Stimulated activated CD8-positive, alpha-beta memory T cell treated with anti-CD3 and anti-CD28 coated beads, Interleukin-7, amount 100 ng/mL, for 48 hours (primary cell): ENCODE measurements at regions not wholly inside any gene's neighbourhood (a gene's known extent, or its start where the extent isn't known, plus 50 kb on each side); places are given as distances from the start of the nearest gene placed in this dataset.

Experiments used
- DNase-seq, 2 donors: peaks; one replicate each; pipeline ENCODE4 v3.0.0-alpha.2; 2020; ENCODE audit warnings: low read depth in 1 of 2; ENCODE audit errors: extremely low read depth in 1 of 2

DNA sequence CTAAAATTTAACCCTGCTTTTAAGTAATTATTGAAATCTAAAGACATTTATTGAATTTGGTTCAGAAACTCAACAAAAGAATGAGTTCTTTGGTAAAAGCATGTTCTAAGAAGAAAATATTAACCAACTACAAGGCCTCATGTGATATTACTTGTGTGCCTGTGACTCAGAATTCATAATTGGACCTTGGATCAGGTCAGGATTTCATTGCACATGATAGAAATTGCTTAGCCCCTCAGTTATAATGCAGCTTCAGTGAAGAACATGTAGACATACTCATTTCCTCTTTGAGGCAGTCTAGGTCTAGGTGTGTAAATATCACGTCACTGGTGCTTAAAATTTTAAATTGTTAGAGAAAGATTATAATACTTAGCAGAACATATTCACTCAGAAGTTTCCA lies 410.0 kb upstream of the SOX9 start:
- no peak for DNase-seq

DNA sequence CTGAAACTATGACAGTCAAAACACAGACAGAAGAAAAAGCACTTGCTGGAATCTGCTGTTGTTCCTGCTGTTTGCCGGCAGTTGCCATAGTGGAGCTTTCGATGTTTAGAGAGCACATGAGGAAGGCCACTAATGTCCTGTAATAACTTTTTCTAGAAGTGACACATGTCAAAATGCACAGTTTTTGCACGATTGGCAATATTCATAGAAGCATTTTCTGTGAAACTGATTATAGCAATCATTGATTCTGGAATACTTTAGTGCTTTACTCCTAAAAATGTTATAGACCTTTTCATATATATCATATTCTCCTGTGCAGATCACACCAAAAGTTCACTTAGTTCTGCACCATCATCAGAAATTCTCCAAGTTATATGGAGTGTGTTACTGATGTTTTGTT lies 407.0 kb upstream of the SOX9 start:
- DNase-seq: no peak

DNA sequence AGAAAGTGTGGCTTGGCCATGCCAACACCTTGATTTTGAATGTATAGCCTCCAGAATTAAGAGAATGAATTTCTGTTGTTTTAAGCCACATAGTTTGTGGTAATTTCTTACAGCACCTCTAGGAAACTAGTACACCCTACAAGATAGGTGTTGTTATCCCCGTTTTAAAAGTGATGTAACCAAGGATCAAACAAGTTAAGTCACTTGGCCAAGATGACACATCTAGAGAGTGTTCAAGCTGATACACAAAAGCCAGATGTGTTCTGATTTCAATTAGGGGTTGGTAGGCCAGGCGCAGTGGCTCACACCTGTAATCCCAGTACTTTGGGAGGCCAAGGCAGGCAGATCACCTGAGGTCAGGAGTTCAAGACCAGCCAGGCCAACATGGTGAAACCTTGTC lies 396.5 kb upstream of the SOX9 start:
- no peak for DNase-seq

DNA sequence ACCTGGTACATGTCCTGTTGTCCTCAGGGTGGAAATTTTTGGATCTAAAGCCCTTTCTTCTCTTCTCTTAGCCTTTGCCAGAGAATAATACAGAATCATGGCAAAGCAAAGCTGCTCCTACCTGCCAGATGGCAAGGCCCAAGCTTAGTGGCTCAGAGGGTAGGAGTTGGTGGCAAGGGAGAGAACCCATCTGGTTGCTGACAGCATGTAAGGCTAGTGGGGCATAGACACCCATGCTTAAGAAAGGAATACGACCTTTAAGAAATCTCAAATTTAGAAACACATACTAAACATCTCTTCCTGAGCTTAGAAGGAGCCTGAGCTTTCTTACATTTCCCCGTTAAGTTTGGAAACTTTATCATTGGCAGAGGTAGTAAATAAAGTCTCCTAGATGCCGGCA lies 395.0 kb upstream of the SOX9 start:
- DNase-seq: no peak

DNA sequence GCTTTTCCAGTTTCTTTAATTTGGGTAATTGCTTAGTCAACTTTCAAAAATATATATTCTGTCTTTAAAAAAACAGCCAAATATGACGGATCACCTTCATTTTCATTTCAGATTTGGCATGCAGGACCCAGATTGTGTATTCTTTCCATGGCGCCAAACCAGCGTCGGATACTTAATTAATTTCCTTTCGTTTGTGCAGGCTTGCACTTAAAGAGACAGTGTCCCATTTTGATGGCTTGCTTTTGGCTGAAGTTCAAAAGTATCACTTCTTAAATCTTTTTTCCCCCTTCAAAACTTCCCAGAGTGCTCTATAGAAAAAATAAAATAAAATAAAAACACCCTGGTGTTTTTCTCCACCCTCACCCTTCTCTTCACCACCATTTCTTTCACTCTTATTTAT lies 394.5 kb upstream of the SOX9 start:
- no peak for DNase-seq

DNA sequence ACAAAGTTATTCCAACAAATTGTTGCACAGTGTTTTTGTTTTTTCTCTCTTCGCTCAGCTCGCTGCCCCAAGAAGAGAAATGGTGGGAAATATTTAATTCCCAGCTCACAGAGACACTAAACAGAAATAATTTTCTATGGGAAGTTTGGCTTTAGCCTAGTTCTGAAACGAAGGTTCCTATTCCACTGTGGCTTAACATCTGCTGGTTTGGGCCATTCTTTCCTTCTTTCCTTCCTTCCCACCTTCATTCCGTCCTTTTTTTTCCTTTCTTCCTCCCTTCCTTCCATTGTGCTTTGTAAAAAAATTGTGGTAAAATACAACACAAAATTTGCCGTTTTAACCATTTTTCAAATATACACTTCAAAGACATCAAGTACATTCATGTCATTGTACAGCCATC lies 393.5 kb upstream of the SOX9 start:
- DNase-seq: no peak

DNA sequence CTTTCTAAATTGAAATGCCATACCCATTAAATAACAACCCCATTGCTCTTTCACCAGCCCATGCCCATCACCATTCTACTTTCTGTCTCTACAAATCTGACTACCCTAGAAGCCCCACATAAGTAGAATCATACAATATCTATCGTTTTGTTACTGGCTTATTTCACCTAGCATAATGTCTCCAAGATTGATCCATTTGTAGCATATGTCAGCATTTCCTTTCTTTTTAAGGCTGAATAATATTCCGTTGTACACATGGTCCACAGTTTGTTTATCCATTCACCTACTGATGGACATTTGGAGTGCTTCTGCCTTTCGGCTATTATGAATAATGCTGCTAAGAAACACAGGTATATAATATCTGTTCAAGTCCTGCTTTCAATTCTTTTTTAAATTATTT lies 393.1 kb upstream of the SOX9 start:
- DNase-seq: no peak

DNA sequence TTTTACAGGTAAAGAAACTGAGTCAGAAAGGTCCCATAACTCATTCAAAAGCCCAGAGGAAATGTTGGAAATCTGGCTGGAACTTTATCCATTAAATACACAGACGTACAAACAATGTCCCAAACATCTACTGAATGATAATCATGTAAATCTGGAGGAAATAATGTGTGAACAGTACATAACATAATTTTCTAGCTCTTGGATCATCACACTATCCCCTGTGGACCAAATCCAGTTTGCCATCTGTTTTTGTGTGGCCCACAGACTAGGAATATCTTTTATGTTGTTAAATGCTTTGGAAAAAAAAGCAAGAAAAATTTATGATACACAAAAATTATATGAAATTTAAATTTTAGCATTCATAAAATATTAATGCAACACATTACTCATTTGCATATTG lies 389.9 kb upstream of the SOX9 start:
- no peak for DNase-seq

DNA sequence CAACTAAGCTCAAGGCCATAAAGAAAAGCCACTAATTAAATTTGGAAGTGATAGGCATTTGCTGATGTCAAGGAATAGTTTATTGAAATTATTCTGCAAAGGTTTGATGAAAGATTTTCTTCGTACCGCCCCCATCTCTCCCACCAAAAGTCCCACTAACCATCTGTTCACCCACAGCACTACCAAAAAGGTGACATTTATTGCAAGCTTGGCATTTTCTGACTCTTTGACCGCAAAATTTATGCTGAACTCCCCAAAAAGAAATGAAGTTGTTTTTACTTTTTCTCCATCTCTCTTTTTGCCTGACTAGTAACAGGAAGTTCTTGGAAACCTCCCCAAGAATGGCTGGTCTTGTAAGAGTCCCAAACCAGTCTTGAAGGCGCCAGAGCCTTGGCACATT lies 384.9 kb upstream of the SOX9 start:
- no peak for DNase-seq

DNA sequence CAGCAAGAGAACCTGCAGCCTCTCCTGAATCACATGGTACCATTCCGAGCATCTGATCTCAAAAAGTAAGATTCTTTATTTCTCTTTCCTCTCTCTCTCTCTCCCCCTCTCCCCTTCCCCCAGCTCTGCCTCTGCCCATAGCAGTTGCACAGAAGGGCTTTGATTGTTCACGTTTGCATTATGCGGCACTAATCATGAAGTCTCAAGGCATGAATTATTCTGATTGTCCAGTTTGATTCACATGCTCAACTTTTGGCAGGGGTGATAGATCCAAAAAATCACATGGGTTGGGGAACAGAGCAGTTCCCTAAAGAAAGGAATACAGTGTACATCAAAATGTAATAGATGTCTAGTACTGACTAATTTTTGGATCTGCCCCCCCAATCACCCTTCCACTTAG lies 380.0 kb upstream of the SOX9 start:
- no peak for DNase-seq

DNA sequence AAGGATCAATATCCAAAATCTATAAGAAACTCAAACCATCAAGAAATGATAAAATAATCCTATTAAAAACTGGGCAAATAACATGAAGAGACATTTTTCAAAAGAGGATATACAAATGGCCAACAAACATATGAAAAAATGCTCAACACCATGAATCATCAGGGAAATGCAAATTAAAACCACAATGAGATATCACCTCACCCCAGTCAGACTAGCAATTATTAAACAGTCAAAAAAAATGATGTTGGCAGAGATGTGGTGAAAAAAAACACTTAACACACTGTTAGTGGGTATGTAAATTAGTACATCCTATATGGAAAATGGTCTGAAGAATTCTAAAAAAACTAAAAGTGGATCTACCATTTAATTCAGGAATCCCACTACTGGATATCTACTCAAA lies 379.0 kb upstream of the SOX9 start:
- no peak for DNase-seq

DNA sequence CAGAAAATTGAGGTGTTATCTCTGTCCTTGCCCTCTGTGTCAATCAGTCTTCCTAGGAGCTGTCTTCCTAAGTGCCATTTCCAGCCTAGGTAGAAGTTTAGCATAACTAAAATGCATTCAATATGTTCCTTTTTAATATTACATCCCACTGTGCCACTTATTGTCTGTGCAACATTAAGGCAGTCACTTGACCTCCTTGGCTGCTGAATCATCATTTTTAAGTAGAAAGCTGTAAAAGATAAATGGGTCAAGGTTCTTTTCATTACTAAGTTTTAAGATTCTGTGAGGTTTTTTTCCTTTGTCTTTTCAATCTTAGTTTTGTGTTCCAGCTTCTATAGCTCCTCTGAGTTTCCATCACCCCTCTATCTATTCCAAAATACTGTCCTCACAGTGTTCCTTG lies 371.9 kb upstream of the SOX9 start:
- DNase-seq: no peak

DNA sequence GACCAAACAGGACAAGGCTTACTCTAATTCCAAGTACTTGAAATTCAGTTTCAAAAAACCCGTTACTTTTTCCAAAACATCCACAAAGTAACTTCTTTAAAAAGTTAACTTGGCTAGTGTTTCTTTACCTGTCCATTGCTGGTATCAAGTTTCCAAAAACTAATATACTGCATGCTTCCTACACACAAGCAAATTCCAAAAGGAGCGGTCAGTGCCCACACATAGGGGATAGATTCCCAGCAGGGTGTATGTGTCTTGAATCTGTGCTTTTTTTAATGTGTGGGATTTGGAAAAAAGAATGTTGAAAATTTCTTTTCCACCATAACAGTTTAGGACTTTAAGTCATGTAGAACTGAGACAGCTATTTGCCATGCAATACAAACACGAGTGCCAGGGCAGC lies 367.8 kb upstream of the SOX9 start:
- no peak for DNase-seq

DNA sequence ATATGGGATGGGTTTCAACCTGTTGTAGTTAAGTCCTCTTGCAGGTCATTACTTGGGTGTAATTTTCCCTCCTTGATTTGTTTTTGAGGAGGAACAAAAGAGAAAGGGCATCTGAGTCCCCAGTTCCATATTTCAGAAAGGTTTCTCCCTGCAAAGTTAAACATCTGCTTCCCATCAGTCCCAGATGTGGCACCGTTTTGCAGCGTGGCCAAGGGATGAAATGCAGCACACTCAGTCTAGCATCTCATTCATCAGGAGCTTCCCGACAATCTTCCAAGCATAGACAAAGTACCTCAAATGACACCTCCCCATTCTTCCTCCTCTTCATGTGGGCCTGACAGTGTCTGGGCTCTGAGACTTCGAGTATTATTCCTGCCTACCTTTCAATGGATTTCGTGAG lies 363.7 kb upstream of the SOX9 start:
- no peak for DNase-seq

DNA sequence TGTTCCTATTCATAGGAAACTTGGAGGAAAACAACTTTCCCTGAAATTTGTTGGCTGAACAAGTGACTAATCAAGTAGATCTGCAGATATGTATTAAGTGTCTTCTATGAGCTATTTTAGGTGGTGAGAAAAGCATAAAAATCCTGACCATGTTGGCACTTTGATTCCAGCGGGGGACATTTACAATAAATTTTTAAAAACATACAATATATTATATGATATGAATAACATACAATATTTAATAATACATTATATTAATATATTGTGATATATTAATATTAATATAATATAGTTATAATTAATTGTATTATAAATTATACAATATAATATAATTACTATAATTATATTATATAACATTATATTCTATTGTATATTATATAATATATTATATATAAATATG lies 362.9 kb upstream of the SOX9 start:
- no peak for DNase-seq

DNA sequence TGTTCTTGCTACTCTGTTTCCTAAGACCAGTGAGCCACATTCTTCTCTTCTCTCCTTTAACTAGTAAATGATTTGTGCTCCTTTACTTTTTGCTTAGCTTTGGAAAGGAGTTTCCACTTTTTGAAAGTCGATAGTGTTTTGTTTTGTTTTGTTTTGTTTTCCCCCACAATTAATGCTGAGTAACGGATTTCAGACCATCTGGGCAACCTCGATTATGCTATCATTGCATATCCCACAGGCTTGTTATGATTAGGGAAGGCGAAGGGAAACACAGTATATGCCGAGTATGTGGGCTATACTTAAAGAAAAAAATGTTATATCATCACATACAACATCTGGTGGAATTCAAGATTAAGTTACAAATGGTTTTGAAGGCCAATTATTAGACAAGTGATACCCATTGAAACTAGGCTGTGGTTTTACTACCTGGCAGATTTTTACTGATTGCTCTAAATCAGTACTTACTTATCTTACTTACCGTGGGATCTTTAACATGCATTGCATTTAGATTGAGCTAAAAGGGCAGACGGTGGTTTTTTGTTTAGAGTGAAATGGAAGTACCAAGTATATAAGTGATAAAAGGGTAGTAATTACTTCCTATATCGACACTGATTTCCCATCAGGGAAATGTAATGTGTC lies 361.3 kb upstream of the SOX9 start:
- DNase-seq: no peak

DNA sequence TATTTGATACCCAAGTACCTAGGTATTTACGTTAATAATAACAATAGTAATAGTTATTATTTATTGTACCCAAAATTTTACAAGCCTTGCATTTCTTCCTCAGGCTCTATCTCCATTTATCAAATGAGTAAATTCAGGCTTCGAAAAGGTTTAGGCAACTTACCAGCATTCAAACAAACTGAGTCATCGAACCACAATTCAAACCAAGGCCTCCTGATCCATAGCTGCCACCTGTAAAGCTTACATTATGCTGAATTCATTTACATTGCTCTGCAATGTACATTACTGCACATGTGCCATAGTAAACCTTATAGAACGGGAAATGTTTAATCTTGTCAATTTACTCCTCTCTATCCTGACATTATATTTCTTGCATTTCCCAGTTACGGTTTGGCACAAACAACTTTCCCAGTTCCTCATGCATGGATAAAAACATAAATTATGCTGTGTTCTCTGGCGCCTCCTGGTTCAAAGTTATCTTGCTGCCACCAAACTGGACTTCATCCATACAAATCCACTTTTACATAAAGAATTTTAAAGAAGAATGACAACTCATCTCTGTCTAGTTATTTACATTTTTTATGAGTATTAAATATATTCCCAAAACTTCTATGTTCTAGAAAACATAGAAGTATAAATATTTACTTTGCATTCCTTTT lies 360.6 kb upstream of the SOX9 start:
- DNase-seq: no peak

DNA sequence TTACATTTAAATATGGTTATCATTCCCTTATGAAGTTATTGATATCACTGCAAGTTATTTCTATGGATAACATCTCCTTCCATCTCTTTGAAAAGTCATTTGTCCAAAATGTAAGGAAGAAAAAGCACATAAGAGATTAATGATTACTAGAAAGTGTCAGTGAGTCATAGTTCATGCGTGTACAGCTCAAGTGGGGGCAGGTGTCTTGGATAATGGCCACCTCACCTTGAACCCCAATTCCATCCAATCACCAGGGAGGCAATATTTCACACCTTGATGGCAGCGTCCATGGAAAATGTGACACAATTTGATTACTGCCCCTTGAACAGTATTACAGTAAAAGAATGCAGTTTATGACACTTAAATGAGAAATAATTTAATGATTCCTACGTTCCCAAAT lies 358.3 kb upstream of the SOX9 start:
- DNase-seq: no peak

DNA sequence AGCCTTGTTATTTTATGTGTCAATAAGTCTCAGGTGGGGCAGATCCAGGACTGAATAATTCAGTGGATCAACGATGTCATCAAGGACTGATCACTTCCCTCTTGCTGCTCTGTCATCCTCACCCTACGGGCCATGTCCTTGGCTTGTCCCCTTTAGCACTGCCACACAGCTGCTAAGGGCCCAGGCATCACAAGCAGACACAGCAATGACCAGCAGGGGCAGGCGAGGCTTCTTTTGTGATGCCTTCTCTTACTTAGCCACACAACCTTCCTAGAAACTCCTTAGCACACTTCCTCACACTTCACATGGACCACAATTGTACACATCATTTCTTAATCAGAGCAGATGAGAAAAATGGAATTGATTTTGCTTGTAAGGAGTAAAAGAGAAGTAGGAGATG lies 356.3 kb upstream of the SOX9 start:
- no peak for DNase-seq

DNA sequence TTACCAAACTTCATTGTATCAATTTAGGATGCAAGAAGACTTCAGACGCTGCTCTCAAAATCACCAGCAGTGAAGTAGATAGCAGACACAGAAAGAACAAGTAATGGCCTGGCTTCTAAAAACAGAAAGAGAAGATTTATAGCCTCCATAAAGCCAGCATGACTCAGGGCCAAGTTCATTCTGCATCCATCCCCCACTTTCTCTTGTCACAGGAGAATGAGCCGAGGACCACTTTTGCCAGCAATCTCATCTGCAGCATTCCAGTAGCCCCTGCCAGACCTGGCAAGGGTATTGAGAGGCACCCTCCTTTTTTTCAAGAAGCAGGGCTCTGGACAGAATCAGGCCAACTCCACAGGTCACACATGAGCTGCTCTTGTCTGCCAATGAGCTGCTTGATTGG lies 355.4 kb upstream of the SOX9 start:
- no peak for DNase-seq

DNA sequence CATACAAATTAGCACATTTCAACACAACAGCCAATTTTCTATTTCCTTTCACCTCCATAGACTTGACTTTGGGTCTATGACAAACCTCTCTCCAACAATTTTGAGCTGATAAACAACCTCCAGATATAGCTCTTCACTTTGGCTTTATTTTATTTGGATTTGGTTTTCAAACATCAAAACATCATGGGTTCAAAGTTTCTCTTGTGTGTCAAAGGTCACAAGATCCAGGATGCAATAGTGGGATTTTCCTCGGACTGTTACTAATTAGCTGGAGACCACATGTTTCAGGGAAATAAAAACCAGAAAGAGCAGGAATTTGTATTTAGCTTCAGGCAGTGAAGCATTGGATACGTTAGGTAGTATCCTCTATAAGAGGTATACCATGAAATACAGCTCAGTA lies 351.0 kb upstream of the SOX9 start:
- no peak for DNase-seq

DNA sequence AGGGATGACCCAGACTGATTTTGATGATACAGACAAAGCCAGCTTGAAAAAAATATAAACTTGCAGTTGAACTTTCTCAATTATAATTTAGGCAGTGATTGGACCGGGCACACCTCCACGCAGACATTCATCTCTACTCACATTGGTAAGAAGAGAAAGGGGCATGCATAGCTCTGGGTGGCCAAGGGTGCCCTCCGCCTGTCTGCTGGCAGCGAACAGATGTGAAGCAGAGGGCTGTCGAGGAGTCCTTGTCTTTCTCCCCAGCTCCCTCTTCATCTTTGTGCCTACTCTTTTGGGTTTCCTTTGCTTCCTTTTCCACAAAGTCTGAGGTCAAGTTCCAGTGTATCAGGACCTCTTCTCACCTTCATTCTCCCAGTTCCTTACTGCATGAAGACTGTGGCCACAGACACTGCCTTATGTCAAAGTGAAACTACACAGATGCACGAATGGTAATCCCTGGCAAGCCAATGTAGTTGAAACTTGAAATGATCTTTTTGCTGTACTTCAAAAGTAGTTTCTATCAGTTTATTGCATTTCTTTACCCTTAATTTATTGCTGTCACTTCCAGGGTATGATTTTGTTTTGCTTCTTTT lies 343.7 kb upstream of the SOX9 start:
- no peak for DNase-seq

DNA sequence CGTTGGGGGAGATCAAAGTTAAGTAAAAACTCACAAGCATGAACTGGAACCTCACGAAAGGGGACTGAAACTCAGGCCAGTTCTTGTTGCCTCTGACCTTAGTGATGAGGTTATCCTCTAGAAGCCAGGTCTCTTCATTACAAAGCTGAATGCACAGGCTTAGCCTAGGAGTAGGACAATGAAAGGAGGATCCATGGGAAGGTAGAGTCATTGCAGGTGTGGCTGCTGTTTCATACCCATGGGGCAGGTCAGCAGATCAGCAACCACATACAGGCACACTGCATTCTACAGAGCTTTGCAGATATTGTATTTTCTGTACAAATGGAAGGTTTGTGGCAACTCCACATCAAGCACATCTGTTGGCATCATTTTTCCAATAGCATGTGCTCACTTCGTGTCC lies 341.3 kb upstream of the SOX9 start:
- no peak for DNase-seq
